H1 (cell line): ENCODE measurements at regions not wholly inside any gene's neighbourhood (a gene's known extent, or its start where the extent isn't known, plus 50 kb on each side); places are given as distances from the start of the nearest gene placed in this dataset.

Experiments
- ASH2L ChIP-seq: fragments of 200-600, 300-600 bp; sonication (generic); IDR thresholded peaks from one replicate; pipeline ENCODE4 v1.7.1; 2017; ENCODE audit warnings: low read length
- CHD7 ChIP-seq: fragments of 300-600 bp; sonication (generic); IDR thresholded peaks from 2 replicates; pipeline ENCODE4 v1.7.1; 2012; ENCODE audit warnings: low read length, moderate library complexity, mild to moderate bottlenecking, inconsistent platforms; ENCODE audit not compliant: insufficient replicate concordance
- GABPA ChIP-seq: IDR thresholded peaks from 2 replicates; pipeline ENCODE4 v1.6.1; 2011; ENCODE audit warnings: mild to moderate bottlenecking, low read length, moderate library complexity, borderline replicate concordance; ENCODE audit not compliant: insufficient read depth

- TF ChIP-seq CHD7, result no peak
- no peak for TF ChIP-seq GABPA
- peak; percentile 43 for TF ChIP-seq ASH2L
Measured at GRCh38 chr10:85492684-85493083, 873.9 kb downstream of the GRID1 start (continued).
